ENCODE measurements at regions not wholly inside any gene's neighbourhood (a gene's known extent, or its start where the extent isn't known, plus 50 kb on each side); places are given as distances from the start of the nearest gene placed in this dataset.

- no peaks in the 10 kb centered on the region for H3K36me3 ChIP-seq
- H3K27ac ChIP-seq, result no peak overlapping the region
Observed at GRCh38 chr17:68182940-68183551, 64.8 kb upstream of the AMZ2 start.

GRCh38 chr17:68184141-68184571, 63.7 kb upstream of the AMZ2 start:
- no peaks in the 10 kb centered on the region for H3K4me1 ChIP-seq (replicated peaks)
- H3K27me3 ChIP-seq (replicated peaks), result no peaks in the 10 kb centered on the region; the same call in 1 of the 2 replicates
- H3K9me3 ChIP-seq (replicated peaks), result no peaks in the 10 kb centered on the region
- H3K27ac ChIP-seq, result no peak overlapping the region
- no peaks in the 10 kb centered on the region for H3K36me3 ChIP-seq
- no peak overlapping the region for H3K4me3 ChIP-seq
- no peak for DNase-seq (ENCODE audit: low read depth in 1 of 2, low spot score in 2 of 2)

More at GRCh38 chr17:68182940-68183551, 64.8 kb upstream of the AMZ2 start:
- no peak overlapping the region for H3K4me3 ChIP-seq
- H3K4me1 ChIP-seq (replicated peaks), result no peaks in the 10 kb centered on the region
- H3K27me3 ChIP-seq (replicated peaks), result no peaks in the 10 kb centered on the region; the same call in 1 of the 2 replicates
- H3K9me3 ChIP-seq (replicated peaks), result no peaks in the 10 kb centered on the region
- DNase-seq (ENCODE audit: low read depth in 1 of 2, low spot score in 2 of 2), result no peak

GRCh38 chr17:68184816-68185436, 62.9 kb upstream of the AMZ2 start:
- Histone ChIP-seq H3K9me3 (replicated peaks) (no peaks in the 10 kb centered on the region), H3K4me3 (no peak overlapping the region), H3K36me3 (no peaks in the 10 kb centered on the region), H3K27me3 (replicated peaks) (no peaks in the 10 kb centered on the region; the same call in 1 of the 2 replicates), H3K4me1 (replicated peaks) (no peaks in the 10 kb centered on the region), H3K27ac (no peak overlapping the region)
- no peak for DNase-seq (ENCODE audit: low read depth in 1 of 2, low spot score in 2 of 2)

GRCh38 chr17:68185820-68186219, 62.0 kb upstream of the AMZ2 start:
- Histone ChIP-seq H3K9me3 (replicated peaks) (no peaks in the 10 kb centered on the region), H3K27me3 (replicated peaks) (no peaks in the 10 kb centered on the region; the same call in 1 of the 2 replicates), H3K36me3 (no peaks in the 10 kb centered on the region), H3K4me3 (no peak overlapping the region), H3K4me1 (replicated peaks) (no peaks in the 10 kb centered on the region), H3K27ac (no peak overlapping the region)
- no peak for DNase-seq (ENCODE audit: low read depth in 1 of 2, low spot score in 2 of 2)

GRCh38 chr17:68190495-68190894, 57.3 kb upstream of the AMZ2 start:
- DNase-seq (ENCODE audit: low read depth in 1 of 2, low spot score in 2 of 2), result no peak
- no peak overlapping the region for H3K4me3 ChIP-seq
- no peaks in the 10 kb centered on the region for H3K9me3 ChIP-seq (replicated peaks)
- peaks cover 11% of the 10 kb centered on the region for H3K27me3 ChIP-seq (replicated peaks)
- H3K36me3 ChIP-seq, result no peaks in the 10 kb centered on the region
- no peak overlapping the region for H3K27ac ChIP-seq
- no peaks in the 10 kb centered on the region for H3K4me1 ChIP-seq (replicated peaks)

GRCh38 chr17:68195667-68196393, 52.0 kb upstream of the AMZ2 start:
- no peak overlapping the region for H3K4me3 ChIP-seq
- no peak for DNase-seq (ENCODE audit: low read depth in 1 of 2, low spot score in 2 of 2)
- H3K4me1 ChIP-seq (replicated peaks), result peaks cover 28% of the 10 kb centered on the region
- H3K9me3 ChIP-seq (replicated peaks), result peaks cover 7% of the 10 kb centered on the region
- no peaks in the 10 kb centered on the region for H3K36me3 ChIP-seq
- no peak overlapping the region for H3K27ac ChIP-seq
- H3K27me3 ChIP-seq (replicated peaks), result peaks cover 59% of the 10 kb centered on the region

GRCh38 chr17:68196394-68197090, 51.3 kb upstream of the AMZ2 start:
- Histone ChIP-seq H3K36me3 (no peaks in the 10 kb centered on the region), H3K4me3 (no peak overlapping the region), H3K27me3 (replicated peaks) (peaks cover 59% of the 10 kb centered on the region), H3K9me3 (replicated peaks) (peaks cover 7% of the 10 kb centered on the region), H3K27ac (no peak overlapping the region), H3K4me1 (replicated peaks) (peaks cover 30% of the 10 kb centered on the region)
- no peak for DNase-seq (ENCODE audit: low read depth in 1 of 2, low spot score in 2 of 2)

- Histone ChIP-seq H3K36me3 (no peaks in the 10 kb centered on the region), H3K27ac (no peak overlapping the region), H3K4me1 (replicated peaks) (peaks cover 30% of the 10 kb centered on the region), H3K27me3 (replicated peaks) (peaks cover 55% of the 10 kb centered on the region), H3K9me3 (replicated peaks) (peaks cover 7% of the 10 kb centered on the region), H3K4me3 (no peak overlapping the region)
- no peak for DNase-seq (ENCODE audit: low read depth in 1 of 2, low spot score in 2 of 2)
Observed at GRCh38 chr17:68197091-68197996, 50.5 kb upstream of the AMZ2 start.

- no peak overlapping the region for H3K4me3 ChIP-seq
- no peak overlapping the region for H3K27ac ChIP-seq
- peaks cover 7% of the 10 kb centered on the region for H3K9me3 ChIP-seq (replicated peaks)
- peaks cover 55% of the 10 kb centered on the region for H3K27me3 ChIP-seq (replicated peaks)
- no peak for DNase-seq (ENCODE audit: low read depth in 1 of 2, low spot score in 2 of 2)
- H3K36me3 ChIP-seq, result no peaks in the 10 kb centered on the region
- peaks cover 30% of the 10 kb centered on the region for H3K4me1 ChIP-seq (replicated peaks)
Observed at GRCh38 chr17:68197997-68198930, 49.6 kb upstream of the AMZ2 start.

Data from SJSA1 (cell line).